Kidney (tissue), 13 donors: ENCODE measurements at regions not wholly inside any gene's neighbourhood (a gene's known extent, or its start where the extent isn't known, plus 50 kb on each side); places are given as distances from the start of the nearest gene placed in this dataset.

Source experiments
- DNase-seq, 5 donors: peaks; one replicate each; pipeline ENCODE4 v3.0.0-alpha.2; 2013 to 2020
- FAIRE-seq: peaks from 2 replicates; lab custom pipeline; 2012; peaks lifted over from hg19 to GRCh38; lab: Jason Lieb, UNC
- H3K27ac ChIP-seq, 2 donors: one replicate each; pipeline ENCODE4 v1.7.0; 2013; ENCODE audit warnings: low read depth in 2 of 2, low read length in 2 of 2, inconsistent platforms in 1 of 2
- H3K27me3 ChIP-seq: one replicate; pipeline ENCODE4 v1.7.1; 2013; ENCODE audit warnings: low read length, inconsistent platforms; ENCODE audit not compliant: control insufficient read depth, insufficient read depth
- H3K36me3 ChIP-seq, 3 donors: one replicate each; pipeline versions ENCODE4 v1.7.0 to v1.7.1; 2013; ENCODE audit warnings: low read length in 3 of 3, control low read depth in 1 of 3, inconsistent platforms in 1 of 3; ENCODE audit not compliant: insufficient read depth in 3 of 3, control insufficient read depth in 2 of 3
- H3K4me1 ChIP-seq, 3 donors: one replicate each; pipeline versions ENCODE4 v1.7.0 to v1.7.1; 2013; ENCODE audit warnings: low read length in 3 of 3, inconsistent platforms in 1 of 3, low read depth in 1 of 3; ENCODE audit not compliant: control insufficient read depth in 2 of 3, insufficient read depth in 2 of 3
- H3K4me3 ChIP-seq, 3 donors: one replicate each; pipeline versions ENCODE4 v1.7.0 to v1.8.1; 2013; ENCODE audit warnings: low read length in 3 of 3, control low read depth in 1 of 3, inconsistent platforms in 1 of 3
- H3K9ac ChIP-seq, 3 donors: one replicate each; pipeline versions ENCODE4 v1.7.0 to v1.7.1; 2013; ENCODE audit warnings: low read length in 3 of 3, control low read depth in 1 of 3, inconsistent platforms in 1 of 3
- H3K9me3 ChIP-seq, 3 donors: one replicate each; pipeline versions ENCODE4 v1.7.0 to v1.7.1; 2013; ENCODE audit warnings: low read length in 3 of 3, control low read depth in 1 of 3, inconsistent platforms in 1 of 3; ENCODE audit not compliant: control insufficient read depth in 2 of 3, insufficient read depth in 1 of 3
- intact Hi-C: fragments of 100-400 bp; cut with DNase I; formaldehyde crosslinking; loops from one replicate; pipeline ENCODE4 v1.11.1; 2022
- TF ChIP-seq, protein P1 (sequence below): IDR thresholded peaks from 3 replicates; pipeline ENCODE4 v1.5.1; 2012; ENCODE audit warnings: mild to moderate bottlenecking, moderate library complexity, borderline replicate concordance; ENCODE audit not compliant: insufficient read depth; ENCODE audit errors: extremely low read depth
- donor health status: control.
- donor health status: control.
- donor health status: control.
- donor health status: control.
- donor health status: control.
- donor health status: DM: yes; HTN: yes; CAD: no.
- donor health status: Normal renal cell carcinoma (clear cell type).

DNA sequence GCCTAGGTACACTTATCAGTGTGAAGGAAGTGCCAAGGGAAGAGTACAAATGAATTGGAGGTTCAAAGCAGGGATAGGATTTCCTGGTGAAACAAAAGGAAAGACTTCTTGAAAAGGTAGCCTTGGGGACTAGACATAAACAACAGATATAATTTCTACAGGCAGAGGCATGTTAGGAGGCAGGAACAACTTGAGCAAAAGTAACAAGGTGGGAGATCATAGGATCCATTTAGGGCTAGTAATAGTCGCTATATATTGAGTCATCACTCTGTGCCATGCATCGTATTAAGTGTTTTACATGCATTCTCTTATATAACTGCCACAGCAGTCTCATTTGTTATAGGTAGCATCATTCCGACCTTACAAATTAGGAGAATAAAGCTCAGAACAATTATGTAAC, 98.3 kb upstream of the EOLA2 start:
- H3K27me3 ChIP-seq: no peaks in the 10 kb centered on the region
- no peak overlapping the region for H3K27ac ChIP-seq
- FAIRE-seq: no peak
- TF ChIP-seq, protein P1, sequence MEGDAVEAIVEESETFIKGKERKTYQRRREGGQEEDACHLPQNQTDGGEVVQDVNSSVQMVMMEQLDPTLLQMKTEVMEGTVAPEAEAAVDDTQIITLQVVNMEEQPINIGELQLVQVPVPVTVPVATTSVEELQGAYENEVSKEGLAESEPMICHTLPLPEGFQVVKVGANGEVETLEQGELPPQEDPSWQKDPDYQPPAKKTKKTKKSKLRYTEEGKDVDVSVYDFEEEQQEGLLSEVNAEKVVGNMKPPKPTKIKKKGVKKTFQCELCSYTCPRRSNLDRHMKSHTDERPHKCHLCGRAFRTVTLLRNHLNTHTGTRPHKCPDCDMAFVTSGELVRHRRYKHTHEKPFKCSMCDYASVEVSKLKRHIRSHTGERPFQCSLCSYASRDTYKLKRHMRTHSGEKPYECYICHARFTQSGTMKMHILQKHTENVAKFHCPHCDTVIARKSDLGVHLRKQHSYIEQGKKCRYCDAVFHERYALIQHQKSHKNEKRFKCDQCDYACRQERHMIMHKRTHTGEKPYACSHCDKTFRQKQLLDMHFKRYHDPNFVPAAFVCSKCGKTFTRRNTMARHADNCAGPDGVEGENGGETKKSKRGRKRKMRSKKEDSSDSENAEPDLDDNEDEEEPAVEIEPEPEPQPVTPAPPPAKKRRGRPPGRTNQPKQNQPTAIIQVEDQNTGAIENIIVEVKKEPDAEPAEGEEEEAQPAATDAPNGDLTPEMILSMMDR: no peak
- H3K36me3 ChIP-seq: no peaks in the 10 kb centered on the region
- H3K4me3 ChIP-seq: no peak overlapping the region
- no peaks in the 10 kb centered on the region for H3K9me3 ChIP-seq
- intact Hi-C loops: no loop called here
- DNase-seq: no peak
- no peak overlapping the region for H3K9ac ChIP-seq
- H3K4me1 ChIP-seq: no peaks in the 10 kb centered on the region

DNA sequence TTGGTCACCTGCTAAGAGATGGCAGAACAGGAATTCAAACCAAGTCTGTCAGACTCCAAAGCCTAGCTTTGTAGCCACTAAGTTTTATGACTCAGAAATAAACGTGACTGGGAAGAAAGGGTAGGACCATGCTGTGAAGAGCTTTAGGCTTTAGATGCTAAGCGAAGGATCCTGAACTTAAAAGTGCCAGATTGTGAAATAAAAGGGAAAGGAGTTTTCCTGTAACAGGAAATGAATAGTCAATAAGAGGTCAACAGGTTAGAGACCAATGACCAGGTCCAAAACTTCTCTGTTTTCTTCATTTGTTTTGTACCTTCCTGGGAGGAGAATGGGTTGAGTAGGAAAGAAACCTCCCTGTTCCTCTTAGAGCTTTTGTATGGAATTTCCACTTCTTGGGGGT, 98.8 kb upstream of the EOLA2 start:
- DNase-seq: no peak
- intact Hi-C loops: no loop called here
- Histone ChIP-seq H3K9me3 (no peaks in the 10 kb centered on the region), H3K4me3 (no peak overlapping the region), H3K4me1 (no peaks in the 10 kb centered on the region), H3K9ac (no peak overlapping the region), H3K27ac (no peak overlapping the region), H3K36me3 (no peaks in the 10 kb centered on the region), H3K27me3 (no peaks in the 10 kb centered on the region)
- FAIRE-seq: no peak
- TF ChIP-seq, protein P1: no peak

DNA sequence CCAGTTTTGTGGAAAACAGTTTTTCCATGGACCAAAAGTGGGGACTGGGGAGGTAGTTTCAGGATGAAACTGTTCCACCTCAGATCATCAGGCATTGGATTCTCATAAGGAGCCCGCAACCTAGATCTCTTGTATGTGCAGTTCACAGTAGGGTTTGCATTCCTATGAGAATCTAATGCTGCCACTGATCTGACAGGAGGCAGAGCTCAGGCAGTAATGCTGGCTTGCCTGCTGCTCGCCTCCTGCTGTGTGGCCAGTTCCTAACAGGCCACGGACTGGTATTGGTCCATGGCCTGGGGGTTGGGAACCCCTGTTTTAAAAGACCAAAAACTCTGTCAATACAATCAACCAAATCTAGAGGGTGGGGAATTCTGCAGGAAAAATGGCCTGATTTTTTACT, 100.0 kb upstream of the EOLA2 start:
- DNase-seq (no peak), FAIRE-seq (no peak)
- intact Hi-C loops: no loop called here
- H3K9me3 ChIP-seq: no peaks in the 10 kb centered on the region
- TF ChIP-seq, protein P1: no peak
- H3K27ac ChIP-seq: no peak overlapping the region
- no peaks in the 10 kb centered on the region for H3K36me3 ChIP-seq
- H3K27me3 ChIP-seq: no peaks in the 10 kb centered on the region
- no peak overlapping the region for H3K4me3 ChIP-seq
- no peak overlapping the region for H3K9ac ChIP-seq
- H3K4me1 ChIP-seq: no peaks in the 10 kb centered on the region

DNA sequence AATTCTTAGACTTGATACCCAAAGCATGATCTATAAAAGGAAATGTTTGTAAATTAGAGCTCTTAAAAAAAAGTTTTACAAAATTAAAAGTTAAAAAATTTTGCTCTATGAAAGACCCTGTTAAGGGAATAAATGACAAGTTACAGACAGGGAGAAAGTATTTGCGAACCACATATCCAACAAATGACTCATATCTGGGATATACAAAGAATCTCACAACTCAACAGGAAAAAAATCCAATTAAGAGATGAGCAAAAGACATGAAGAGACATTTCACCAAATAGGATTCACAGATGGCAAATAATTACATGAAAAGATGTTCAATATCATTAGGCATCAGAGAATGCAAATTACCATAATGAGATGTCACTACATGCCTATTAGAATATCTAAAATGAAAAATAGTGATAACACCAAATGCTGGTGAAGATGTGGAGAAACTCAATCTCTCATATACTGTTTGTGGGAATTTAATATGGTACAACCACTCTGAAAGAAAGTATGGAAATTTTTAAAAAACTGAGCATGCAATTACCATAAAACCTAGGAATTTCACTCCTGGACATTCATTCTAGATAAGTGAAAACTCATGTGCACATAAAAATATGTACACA, 100.8 kb upstream of the EOLA2 start:
- Histone ChIP-seq H3K9ac (no peak overlapping the region), H3K36me3 (no peaks in the 10 kb centered on the region), H3K27ac (no peak overlapping the region), H3K4me3 (no peak overlapping the region), H3K27me3 (no peaks in the 10 kb centered on the region), H3K4me1 (no peaks in the 10 kb centered on the region), H3K9me3 (no peaks in the 10 kb centered on the region)
- peak; percentile 87 for FAIRE-seq
- intact Hi-C loops: no loop called here
- TF ChIP-seq, protein P1: no peak
- no peak for DNase-seq
